GM18505 (cell line): ENCODE measurements at regions not wholly inside any gene's neighbourhood (a gene's known extent, or its start where the extent isn't known, plus 50 kb on each side); places are given as distances from the start of the nearest gene placed in this dataset.

Experiments used
- ATAC-seq: cut with Tn5 transposase; IDR thresholded peaks from one replicate; pipeline ENCODE4 v1.9.1; 2021; ENCODE audit not compliant: unreplicated experiment
- POLR2A ChIP-seq: IDR thresholded peaks from 4 replicates; pipeline ENCODE4 v1.6.1; 2011; ENCODE audit warnings: borderline replicate concordance; ENCODE audit not compliant: insufficient read depth, insufficient read length; ENCODE audit errors: extremely low read depth

DNA sequence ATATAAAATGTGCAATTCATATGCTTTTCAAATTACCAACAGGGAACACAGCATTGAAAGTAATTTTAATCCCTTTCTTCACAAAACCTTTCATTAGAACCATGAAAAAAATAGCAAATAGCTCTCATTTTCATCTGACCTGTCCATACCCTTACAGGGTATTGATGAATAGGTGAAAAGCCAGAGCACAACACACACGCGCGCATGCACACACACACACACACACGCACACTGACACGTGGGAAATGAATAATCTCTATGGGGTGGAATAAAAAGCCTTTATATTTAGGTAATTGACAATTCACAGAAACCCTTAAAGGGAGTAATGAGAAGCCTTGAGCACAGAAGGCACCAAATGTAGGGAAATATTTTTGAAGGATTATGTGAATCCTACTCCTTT is 76.2 kb upstream of the POU2AF2 start:
- no peak for ATAC-seq
- TF ChIP-seq POLR2A, result no peak

DNA sequence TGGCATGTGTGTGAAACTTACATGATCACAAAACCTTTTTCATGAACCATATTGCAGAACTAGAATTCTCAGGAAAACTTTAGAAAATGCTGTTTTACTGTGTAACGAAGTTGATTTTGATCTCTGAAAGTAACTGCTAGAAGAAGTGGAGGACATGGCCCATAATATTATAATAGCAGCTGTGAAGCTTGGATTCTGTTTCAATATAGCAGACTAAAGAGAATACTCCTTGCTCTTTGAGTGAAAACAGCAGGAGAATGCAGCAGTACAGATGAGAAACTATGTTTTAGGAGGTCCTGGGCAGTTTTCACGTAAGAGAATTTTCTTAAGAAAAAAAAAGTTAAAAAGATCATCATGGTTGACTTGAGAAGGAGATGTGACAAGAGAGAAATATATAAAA is 76.7 kb upstream of the POU2AF2 start:
- ATAC-seq, result no peak
- no peak for TF ChIP-seq POLR2A

DNA sequence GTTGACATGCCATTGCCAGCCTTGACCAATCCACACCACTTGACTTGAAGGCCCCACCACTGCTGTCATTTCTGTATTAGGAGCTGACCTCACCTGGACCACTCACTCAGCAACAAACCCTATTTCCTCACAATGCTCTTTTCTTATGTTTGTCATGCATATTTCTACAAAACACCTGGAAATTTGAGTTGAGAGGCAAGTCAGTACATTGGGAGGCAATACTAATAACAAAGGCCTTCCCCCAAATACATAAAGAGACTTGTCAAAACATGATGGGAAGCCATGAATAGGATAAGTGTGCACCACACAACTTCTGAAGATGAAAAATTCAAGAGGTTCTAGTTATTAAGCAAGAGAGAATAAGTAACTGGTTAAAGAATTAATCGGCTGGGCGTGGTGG is 77.9 kb upstream of the POU2AF2 start:
- TF ChIP-seq POLR2A, result no peak
- no peak for ATAC-seq

DNA sequence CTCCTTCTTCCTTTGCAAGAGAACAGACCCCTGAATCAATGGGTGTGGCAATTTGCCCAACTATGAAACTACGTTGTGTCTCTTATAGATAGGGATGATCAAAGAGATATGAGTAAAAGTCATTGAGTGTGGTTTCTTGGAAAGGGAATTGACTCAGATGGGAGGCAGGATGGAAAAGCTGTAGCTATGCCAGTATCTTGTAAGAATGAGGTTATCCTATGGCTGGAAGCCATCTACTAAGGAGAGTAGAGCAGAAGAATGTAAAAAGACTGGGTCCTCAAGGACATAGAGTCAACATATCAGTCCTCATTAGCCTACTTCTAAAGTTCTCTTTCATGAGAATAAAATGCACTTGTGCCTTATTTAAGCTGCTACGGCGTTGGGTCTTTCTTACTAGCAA is 78.9 kb upstream of the POU2AF2 start:
- no peak for ATAC-seq
- no peak for TF ChIP-seq POLR2A

DNA sequence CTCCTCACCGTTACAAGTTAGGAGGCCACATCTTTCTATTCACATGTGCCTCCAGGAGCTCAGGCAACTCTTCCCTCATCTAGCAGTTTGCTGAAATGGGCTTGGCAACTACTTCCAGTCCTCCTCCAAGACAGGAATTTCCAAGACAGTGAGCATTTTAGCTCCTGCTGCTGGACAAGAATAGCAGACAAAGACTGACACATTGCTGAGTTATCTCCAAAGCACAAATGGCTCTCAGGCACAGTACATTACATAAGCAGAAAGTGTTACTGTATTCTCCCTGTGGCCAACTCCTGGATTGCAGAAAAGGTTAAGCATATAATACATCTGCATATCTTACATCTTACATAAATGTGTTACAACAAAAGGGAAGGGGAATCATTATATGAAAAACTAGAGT is 83.2 kb upstream of the POU2AF2 start:
- no peak for ATAC-seq
- no peak for TF ChIP-seq POLR2A

DNA sequence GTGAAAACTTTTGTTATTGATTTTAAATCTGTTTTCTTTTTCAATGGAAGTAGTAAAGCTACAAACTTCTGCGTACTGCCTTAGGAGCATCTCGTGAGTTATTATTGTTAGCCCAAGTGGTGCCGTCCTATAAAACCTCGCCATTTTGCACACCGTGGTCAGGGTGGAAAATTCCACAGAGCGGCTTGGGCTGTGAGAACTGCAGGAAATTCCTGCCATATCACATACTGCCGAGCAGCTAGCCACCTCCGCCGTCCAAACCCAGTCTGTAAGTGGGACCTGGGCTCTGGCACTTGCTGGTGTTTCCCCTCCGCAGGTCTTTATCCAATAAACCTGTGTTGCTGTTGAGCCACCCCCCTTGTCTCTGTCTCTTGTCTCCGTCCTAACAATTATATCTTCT is 88.0 kb upstream of the POU2AF2 start:
- ATAC-seq, result no peak
- TF ChIP-seq POLR2A, result no peak

DNA sequence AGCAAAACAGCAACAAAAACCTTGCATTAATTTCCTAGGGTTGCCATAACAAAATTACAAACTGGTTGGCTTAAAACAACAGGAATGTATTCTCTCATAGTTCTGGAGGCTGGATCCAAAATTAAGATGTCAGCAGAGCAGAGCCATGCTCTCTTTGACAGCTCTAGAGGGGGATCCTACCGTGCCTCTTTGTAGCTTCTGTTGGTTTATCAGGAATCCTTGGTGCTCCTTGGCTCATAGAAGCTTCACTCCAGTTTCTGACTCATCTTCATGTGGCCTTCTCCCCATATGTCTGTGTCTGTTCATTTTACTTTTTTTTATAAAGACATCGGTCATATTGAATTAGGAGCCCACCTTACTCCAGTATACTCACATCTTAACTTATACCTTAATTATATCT is 90.5 kb upstream of the POU2AF2 start:
- no peak for ATAC-seq
- no peak for TF ChIP-seq POLR2A

DNA sequence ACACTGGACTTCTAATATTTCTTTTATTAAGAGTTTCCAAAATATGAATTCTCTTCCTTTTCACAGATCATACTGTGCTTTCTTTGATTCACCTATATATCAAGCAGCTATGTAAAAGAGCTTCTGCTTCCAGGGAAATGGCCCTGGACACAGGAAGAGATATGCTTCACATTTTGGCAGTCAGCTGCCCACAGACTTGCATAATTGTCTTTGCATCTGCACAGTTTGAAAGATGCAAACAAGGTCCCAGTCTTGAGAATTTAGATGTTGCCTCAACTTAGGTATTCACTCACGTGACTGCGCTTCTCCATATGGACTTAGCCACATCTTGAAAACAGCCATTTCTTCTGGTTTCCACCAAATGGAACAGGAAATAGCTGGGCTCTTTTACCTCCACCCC is 92.3 kb upstream of the POU2AF2 start:
- no peak for TF ChIP-seq POLR2A
- ATAC-seq, result no peak

DNA sequence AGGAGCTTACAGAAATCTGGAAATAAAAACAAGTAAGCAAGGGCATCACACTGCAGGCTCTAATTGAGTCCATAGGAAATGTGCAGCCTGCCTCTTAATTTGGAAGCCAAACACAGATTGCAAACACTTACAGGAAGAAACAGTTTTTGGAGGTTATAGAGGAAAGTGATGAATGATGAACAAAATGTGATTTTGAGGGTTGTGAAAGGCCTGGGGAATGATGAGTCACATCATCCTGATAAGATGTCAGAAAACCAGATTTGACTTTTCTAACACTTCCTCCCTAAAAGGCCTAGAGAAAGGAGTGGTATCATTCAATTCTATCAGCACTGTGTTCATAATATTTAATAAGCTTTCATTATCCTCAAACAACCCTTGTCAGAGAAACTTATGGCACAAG is 96.6 kb upstream of the POU2AF2 start:
- TF ChIP-seq POLR2A, result no peak
- no peak for ATAC-seq

DNA sequence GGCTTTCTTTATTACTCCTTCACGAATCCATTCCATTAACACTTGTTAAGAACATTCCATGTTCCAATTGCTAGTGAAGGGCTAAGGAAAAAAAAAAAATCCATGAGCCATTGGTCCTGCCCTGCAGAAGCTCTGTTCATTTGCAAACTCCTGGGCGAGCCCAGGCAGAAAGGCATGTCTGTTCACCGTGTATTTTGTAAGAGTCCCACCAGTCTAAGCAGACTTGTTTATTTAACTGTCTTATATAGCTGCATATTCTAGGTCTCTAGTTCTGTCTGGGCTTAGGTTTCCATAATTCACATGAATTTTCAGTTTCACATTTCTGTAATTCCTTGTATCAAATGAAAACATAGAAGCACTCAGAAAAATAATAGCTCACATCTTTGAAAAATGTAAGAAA is 97.4 kb upstream of the POU2AF2 start:
- ATAC-seq, result no peak
- TF ChIP-seq POLR2A, result no peak

DNA sequence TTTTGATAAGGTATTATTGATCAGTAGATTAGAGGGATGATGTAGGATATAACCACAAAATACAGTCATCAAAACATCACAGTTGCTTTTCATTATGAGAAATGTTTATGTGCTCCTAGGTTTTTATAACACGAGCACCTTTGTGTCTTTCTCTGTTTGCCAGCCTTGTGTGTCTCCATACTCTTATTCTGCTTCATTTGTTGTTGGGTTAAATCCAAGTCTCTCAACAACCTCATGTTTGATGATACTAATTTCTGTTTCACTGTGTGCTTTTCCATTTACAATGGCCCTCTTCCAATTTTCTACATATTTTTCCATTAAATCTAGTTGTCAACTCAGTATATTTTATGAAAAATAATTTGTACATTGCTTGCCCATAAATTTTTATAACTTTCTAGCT is 107.7 kb upstream of the POU2AF2 start:
- ATAC-seq, result no peak
- TF ChIP-seq POLR2A, result no peak

DNA sequence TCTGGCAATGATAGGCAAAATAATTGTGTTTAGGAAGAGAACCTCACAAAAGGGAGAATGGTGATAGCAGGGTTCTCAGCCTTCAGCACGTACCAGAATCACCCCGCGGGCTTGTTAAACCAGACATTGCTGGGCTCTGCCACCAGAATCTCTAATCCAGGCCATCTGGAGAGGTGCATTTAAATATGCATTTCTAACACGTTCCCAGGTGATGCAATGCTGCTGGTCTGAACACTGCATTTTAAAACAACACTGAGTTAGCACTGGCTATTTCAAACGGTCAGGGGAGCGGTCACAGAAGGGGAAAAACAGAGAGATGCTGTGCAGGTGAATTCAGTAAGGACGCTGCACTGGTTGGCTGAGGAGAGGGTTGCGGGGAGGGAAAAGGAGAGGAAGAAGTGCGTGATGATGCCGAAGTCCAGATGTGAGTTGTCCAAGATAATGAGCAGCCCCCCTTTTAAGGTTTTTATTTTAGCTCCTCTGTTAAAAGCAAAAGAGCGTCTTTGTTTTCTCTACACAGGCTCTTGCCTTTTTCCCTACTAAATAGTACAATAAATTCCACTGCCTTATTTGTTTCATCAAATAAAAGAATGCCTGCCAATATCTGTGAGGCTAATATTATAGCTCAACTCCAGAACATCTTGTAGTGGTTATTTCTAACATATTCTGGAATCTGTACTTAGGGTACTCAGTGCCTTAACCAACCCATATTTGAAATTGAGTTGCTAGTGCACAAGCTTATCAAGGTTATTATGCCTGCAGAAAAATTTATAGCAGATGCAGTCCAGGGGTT is 109.6 kb upstream of the POU2AF2 start:
- ATAC-seq, result no peak

DNA sequence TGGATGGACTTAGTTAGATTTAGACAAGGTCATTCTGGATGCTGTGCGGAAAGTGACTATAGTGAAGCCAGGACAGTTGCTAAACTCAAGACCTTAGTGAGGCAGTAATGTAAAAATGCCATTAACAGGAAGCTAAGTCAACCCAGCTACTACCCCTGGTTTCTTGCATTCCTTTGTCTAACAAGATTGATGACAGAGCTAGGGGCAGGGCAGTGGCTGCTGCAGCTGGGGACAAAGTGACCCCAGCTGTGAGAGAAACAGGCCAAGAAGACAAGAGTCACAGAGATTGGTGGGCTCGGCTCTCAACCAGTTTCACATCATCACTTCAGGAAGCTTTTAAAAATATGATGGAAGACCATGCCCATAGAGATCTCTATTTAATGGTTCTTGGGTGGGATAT is 110.4 kb upstream of the POU2AF2 start:
- ATAC-seq, result no peak
- TF ChIP-seq POLR2A, result no peak

More for the DNA sequence above, 109.6 kb upstream of the POU2AF2 start:
- no peak for TF ChIP-seq POLR2A

DNA sequence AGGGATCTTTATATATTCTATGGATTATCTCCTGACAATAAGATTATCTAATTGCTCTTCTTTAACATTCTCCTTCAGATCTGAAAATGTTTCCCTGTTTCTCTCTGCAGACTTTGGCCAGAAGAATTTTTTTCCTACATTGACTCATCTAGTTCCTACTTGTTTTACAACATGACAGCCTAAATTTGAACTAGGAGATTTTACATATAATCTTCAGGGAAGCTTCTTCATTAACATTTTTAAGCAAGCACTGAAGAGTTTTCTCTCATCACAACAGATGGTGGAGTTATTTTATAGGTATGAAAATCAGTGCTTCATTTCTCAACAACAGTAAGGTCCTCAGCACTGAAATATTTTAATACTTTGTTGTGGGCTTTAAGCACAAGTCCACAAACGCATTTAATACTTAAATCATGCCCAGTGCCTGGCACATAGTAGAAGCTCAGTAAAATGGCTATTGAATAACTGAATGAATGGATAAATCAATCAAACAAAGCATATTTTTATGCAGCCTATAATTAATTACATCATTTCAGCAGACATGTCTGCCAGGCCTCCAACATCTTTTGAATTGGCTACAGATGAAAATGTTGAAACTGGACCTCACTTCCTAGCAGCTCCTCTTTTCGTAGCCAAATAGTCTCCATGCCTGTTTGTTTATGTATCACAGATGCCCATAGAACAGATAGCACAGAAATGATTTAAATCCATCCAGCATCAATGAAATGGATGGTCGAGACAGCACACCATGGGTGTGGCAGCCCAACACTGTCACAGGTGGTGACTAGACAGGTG is 117.3 kb upstream of the POU2AF2 start:
- ATAC-seq, result no peak
- no peak for TF ChIP-seq POLR2A
